HUDEP-2 (cell line): ENCODE measurements at regions not wholly inside any gene's neighbourhood (a gene's known extent, or its start where the extent isn't known, plus 50 kb on each side); places are given as distances from the start of the nearest gene placed in this dataset.

ENCODE experiments used
- DNase-seq, 76 experiments: peaks; one replicate each; lab custom pipeline; 2025; ENCODE audit not compliant: unreplicated experiment in 76 of 76; lab: John Stamatoyannopoulos, UW

- DNase-seq = no peak
Observed at GRCh38 chr11:114758627-114759026, 80.3 kb downstream of the NXPE2 start.

- DNase-seq = peak in 30 of 76 experiments; percentile 2 to 31 (median 14)
Observed at GRCh38 chr11:114762408-114762807, 84.1 kb downstream of the NXPE2 start.

- DNase-seq = no peak
Observed at GRCh38 chr11:114764563-114764962, 86.2 kb downstream of the NXPE2 start.

- DNase-seq = no peak
Observed at GRCh38 chr11:114771172-114771571, 92.8 kb downstream of the NXPE2 start.

- no peak for DNase-seq
Observed at GRCh38 chr11:114773541-114774338, 95.4 kb downstream of the NXPE2 start.

GRCh38 chr11:114774599-114775361, 96.5 kb downstream of the NXPE2 start:
- DNase-seq = peak in 37 of 76 experiments; percentile 3 to 64 (median 18)

GRCh38 chr11:114775875-114776621, 97.7 kb downstream of the NXPE2 start:
- DNase-seq = peak in 2 of 76 experiments; percentile 17 to 19

GRCh38 chr11:114776956-114777355, 98.6 kb downstream of the NXPE2 start:
- DNase-seq = no peak

GRCh38 chr11:114779189-114779588, 100.9 kb downstream of the NXPE2 start:
- DNase-seq = no peak

GRCh38 chr11:114782650-114783310, 104.5 kb downstream of the NXPE2 start:
- DNase-seq = no peak

- DNase-seq = no peak
Observed at GRCh38 chr11:114783805-114784204, 105.5 kb downstream of the NXPE2 start.

- DNase-seq = no peak
Observed at GRCh38 chr11:114784216-114784615, 105.9 kb downstream of the NXPE2 start.

- no peak for DNase-seq
Observed at GRCh38 chr11:114784891-114785290, 106.6 kb downstream of the NXPE2 start.

GRCh38 chr11:114785820-114786219, 107.5 kb downstream of the NXPE2 start:
- DNase-seq = no peak

- no peak for DNase-seq
Observed at GRCh38 chr11:114787126-114787525, 108.8 kb downstream of the NXPE2 start.

- DNase-seq = no peak
Observed at GRCh38 chr11:114790910-114791309, 112.6 kb downstream of the NXPE2 start.

GRCh38 chr11:114794048-114794684, 115.8 kb downstream of the NXPE2 start:
- DNase-seq = no peak

GRCh38 chr11:114796954-114797721, 118.8 kb downstream of the NXPE2 start:
- no peak for DNase-seq

GRCh38 chr11:114799476-114799875, 121.1 kb downstream of the NXPE2 start:
- no peak for DNase-seq
